HG02623 (cell line): ENCODE measurements at regions not wholly inside any gene's neighbourhood (a gene's known extent, or its start where the extent isn't known, plus 50 kb on each side); places are given as distances from the start of the nearest gene placed in this dataset.
A peak's percentile ranks its signal among the peaks of the same experiment; 100 is the strongest.

Source experiments
- ATAC-seq: cut with Tn5 transposase; IDR thresholded peaks from one replicate; pipeline ENCODE4 v1.9.1; 2021; ENCODE audit warnings: moderate library complexity; ENCODE audit not compliant: unreplicated experiment

- ATAC-seq: no peak
These were observed 59.9 kb downstream of the BMP4 start for GRCh38 chr14:53896726-53897125.

- peak; percentile 63 for ATAC-seq
These were observed 62.2 kb downstream of the BMP4 start for GRCh38 chr14:53894456-53894855.

- ATAC-seq: no peak
These were observed 63.3 kb downstream of the BMP4 start for GRCh38 chr14:53893374-53893773.

GRCh38 chr14:53890611-53891101 lies 66.0 kb downstream of the BMP4 start:
- ATAC-seq: no peak

- no peak for ATAC-seq
These were observed 67.9 kb downstream of the BMP4 start for GRCh38 chr14:53888535-53889386.

- ATAC-seq: no peak
These were observed 71.4 kb downstream of the BMP4 start for GRCh38 chr14:53885136-53885640.

- ATAC-seq: no peak
These were observed 72.0 kb downstream of the BMP4 start for GRCh38 chr14:53884601-53885000.

GRCh38 chr14:53883739-53884138 lies 72.9 kb downstream of the BMP4 start:
- no peak for ATAC-seq

GRCh38 chr14:53882684-53883083 lies 73.9 kb downstream of the BMP4 start:
- ATAC-seq: no peak

- ATAC-seq: no peak
These were observed 74.7 kb downstream of the BMP4 start for GRCh38 chr14:53881921-53882320.

- no peak for ATAC-seq
These were observed 75.3 kb downstream of the BMP4 start for GRCh38 chr14:53881161-53881871.

- ATAC-seq: no peak
These were observed 75.9 kb downstream of the BMP4 start for GRCh38 chr14:53880761-53881160.

GRCh38 chr14:53879747-53880146 lies 76.9 kb downstream of the BMP4 start:
- ATAC-seq: no peak

GRCh38 chr14:53879022-53879686 lies 77.5 kb downstream of the BMP4 start:
- ATAC-seq: no peak

- ATAC-seq: no peak
These were observed 81.2 kb downstream of the BMP4 start for GRCh38 chr14:53875324-53875897.

GRCh38 chr14:53874704-53875103 lies 81.9 kb downstream of the BMP4 start:
- ATAC-seq: no peak

- no peak for ATAC-seq
These were observed 83.9 kb downstream of the BMP4 start for GRCh38 chr14:53872681-53873089.

- ATAC-seq: no peak
These were observed 84.7 kb downstream of the BMP4 start for GRCh38 chr14:53871951-53872350.

GRCh38 chr14:53871011-53871410 lies 85.6 kb downstream of the BMP4 start:
- ATAC-seq: no peak

GRCh38 chr14:53865711-53866110 lies 90.9 kb downstream of the BMP4 start:
- no peak for ATAC-seq

GRCh38 chr14:53861781-53862180 lies 94.8 kb downstream of the BMP4 start:
- no peak for ATAC-seq
